GM19463 (cell line): ENCODE measurements at regions not wholly inside any gene's neighbourhood (a gene's known extent, or its start where the extent isn't known, plus 50 kb on each side); places are given as distances from the start of the nearest gene placed in this dataset.
"Not testable (repeated sequence)": the region's sequence is repeated elsewhere in the genome, so short reads cannot be mapped to it uniquely, and the experiment has no call there.

Experiments
- ATAC-seq: cut with Tn5 transposase; IDR thresholded peaks from one replicate; pipeline ENCODE4 v1.9.1; 2021; ENCODE audit warnings: mild to moderate bottlenecking, moderate library complexity; ENCODE audit not compliant: unreplicated experiment

GRCh38 chr16:27600381-27600780, 50.4 kb downstream of the KATNIP start:
- no peak for ATAC-seq

GRCh38 chr16:27602103-27602502, 52.2 kb downstream of the KATNIP start:
- ATAC-seq = no peak

- ATAC-seq = not testable (repeated sequence)
Measured at GRCh38 chr16:27605500-27606106, 55.7 kb downstream of the KATNIP start.

GRCh38 chr16:27611340-27611739, 61.4 kb downstream of the KATNIP start:
- ATAC-seq = no peak

- no peak for ATAC-seq
Measured at GRCh38 chr16:27613238-27613791, 63.4 kb downstream of the KATNIP start.

GRCh38 chr16:27617665-27618064, 67.7 kb downstream of the KATNIP start:
- ATAC-seq = no peak

- no peak for ATAC-seq
Measured at GRCh38 chr16:27618165-27618564, 68.2 kb downstream of the KATNIP start.

GRCh38 chr16:27618606-27619327, 68.8 kb downstream of the KATNIP start:
- no peak for ATAC-seq

- no peak for ATAC-seq
Measured at GRCh38 chr16:27620541-27620940, 70.6 kb downstream of the KATNIP start.

GRCh38 chr16:27624154-27625049, 74.5 kb downstream of the KATNIP start:
- no peak for ATAC-seq

GRCh38 chr16:27625050-27625697, 75.2 kb downstream of the KATNIP start:
- ATAC-seq = no peak

- ATAC-seq = no peak
Measured at GRCh38 chr16:27627136-27627535, 77.2 kb downstream of the KATNIP start.

- no peak for ATAC-seq
Measured at GRCh38 chr16:27628241-27628942, 78.4 kb downstream of the KATNIP start.

- ATAC-seq = not testable (repeated sequence)
Measured at GRCh38 chr16:27628943-27629462, 79.1 kb downstream of the KATNIP start.

- no peak for ATAC-seq
Measured at GRCh38 chr16:27632216-27632615, 82.3 kb downstream of the KATNIP start.

- no peak for ATAC-seq
Measured at GRCh38 chr16:27633221-27633620, 83.3 kb downstream of the KATNIP start.

- ATAC-seq = no peak
Measured at GRCh38 chr16:27633721-27634120, 83.8 kb downstream of the KATNIP start.

- ATAC-seq = no peak
Measured at GRCh38 chr16:27634779-27635178, 84.8 kb downstream of the KATNIP start.

- ATAC-seq = no peak
Measured at GRCh38 chr16:27636453-27637240, 86.7 kb downstream of the KATNIP start.
